ENCODE measurements at regions not wholly inside any gene's neighbourhood (a gene's known extent, or its start where the extent isn't known, plus 50 kb on each side); places are given as distances from the start of the nearest gene placed in this dataset.

- H3K27ac ChIP-seq: no peak overlapping the region
- no peak for TF ChIP-seq ZFX (IDR thresholded peaks at IDR 0.05)
- no peak for TF ChIP-seq CTCF (conservative IDR thresholded peaks at IDR 0.05)
Measured at GRCh38 chr11:15560689-15561467, 446.2 kb downstream of the INSC start.

GRCh38 chr11:15562230-15562629 lies 447.5 kb downstream of the INSC start:
- no peak overlapping the region for H3K27ac ChIP-seq
- no peak for TF ChIP-seq ZFX (IDR thresholded peaks at IDR 0.05)
- TF ChIP-seq CTCF (conservative IDR thresholded peaks at IDR 0.05): no peak

- no peak overlapping the region for H3K27ac ChIP-seq
- no peak for TF ChIP-seq CTCF (conservative IDR thresholded peaks at IDR 0.05)
- TF ChIP-seq ZFX (IDR thresholded peaks at IDR 0.05): no peak
Measured at GRCh38 chr11:15563054-15563453, 448.3 kb downstream of the INSC start.

GRCh38 chr11:15565880-15566279 lies 451.2 kb downstream of the INSC start:
- no peak for TF ChIP-seq ZFX (IDR thresholded peaks at IDR 0.05)
- TF ChIP-seq CTCF (conservative IDR thresholded peaks at IDR 0.05): no peak
- no peak overlapping the region for H3K27ac ChIP-seq

GRCh38 chr11:15568440-15568839 lies 453.7 kb downstream of the INSC start:
- no peak overlapping the region for H3K27ac ChIP-seq
- no peak for TF ChIP-seq CTCF (conservative IDR thresholded peaks at IDR 0.05)
- no peak for TF ChIP-seq ZFX (IDR thresholded peaks at IDR 0.05)

GRCh38 chr11:15569305-15570025 lies 454.7 kb downstream of the INSC start:
- no peak for TF ChIP-seq CTCF (conservative IDR thresholded peaks at IDR 0.05)
- TF ChIP-seq ZFX (IDR thresholded peaks at IDR 0.05): no peak
- H3K27ac ChIP-seq: no peak overlapping the region

GRCh38 chr11:15575409-15575808 lies 460.7 kb downstream of the INSC start:
- H3K27ac ChIP-seq: no peak overlapping the region
- TF ChIP-seq CTCF (conservative IDR thresholded peaks at IDR 0.05) (no peak), ZFX (IDR thresholded peaks at IDR 0.05) (no peak)
